GM12878 (cell line): ENCODE measurements at regions not wholly inside any gene's neighbourhood (a gene's known extent, or its start where the extent isn't known, plus 50 kb on each side); places are given as distances from the start of the nearest gene placed in this dataset.

Experiments
- CREM ChIP-seq: IDR thresholded peaks from 2 replicates; pipeline ENCODE4 v1.6.1; 2014; ENCODE audit warnings: antibody characterized with exemption, low read depth
- FOXM1 ChIP-seq: IDR thresholded peaks from 2 replicates; pipeline ENCODE4 v1.6.1; 2012; ENCODE audit warnings: low read depth, mild to moderate bottlenecking, inconsistent platforms, low read length, moderate library complexity
- POLR2AphosphoS5 ChIP-seq: IDR thresholded peaks from 2 replicates; pipeline ENCODE4 v1.6.1; 2011; ENCODE audit warnings: mild to moderate bottlenecking, low read length, inconsistent platforms
- TF ChIP-seq, protein P1 (sequence below): IDR thresholded peaks from 2 replicates; pipeline ENCODE4 v1.6.1; 2012; ENCODE audit warnings: low read depth, low read length, improper control_type of control experiment
- TF ChIP-seq, protein P2 (sequence below), 3 experiments: IDR thresholded peaks in 2 of 3; conservative IDR thresholded peaks in 1 of 3; 2 replicates each; pipeline ENCODE4 v1.5.1; 2011; ENCODE audit warnings: low read depth in 3 of 3, low read length in 3 of 3, mild to moderate bottlenecking in 3 of 3, control low read depth in 2 of 3, moderate library complexity in 2 of 3, inconsistent platforms in 1 of 3, mixed read lengths in 1 of 3; ENCODE audit not compliant: control insufficient read depth in 2 of 3, insufficient read depth in 1 of 3; ENCODE audit errors: extremely low read depth in 1 of 3

DNA sequence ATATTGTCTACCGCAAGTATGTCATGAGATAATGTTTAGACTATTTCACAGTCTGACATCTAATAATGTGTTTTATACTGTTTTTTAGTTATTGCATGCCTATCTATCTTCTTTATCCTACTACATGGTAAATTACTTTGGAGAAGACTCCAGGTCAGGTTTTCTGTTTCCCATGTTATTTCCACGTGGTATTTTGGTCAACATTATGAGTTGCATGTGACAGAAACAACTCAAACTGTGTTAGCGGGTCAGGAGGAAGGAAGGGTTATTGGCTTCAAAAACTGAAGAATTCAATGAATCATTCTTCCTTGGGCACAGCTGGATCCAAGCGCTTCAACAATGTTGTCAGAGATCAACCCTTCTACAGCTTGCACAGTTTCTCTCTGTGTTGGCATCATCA, 252.1 kb upstream of the CCNG1 start:
- TF ChIP-seq CREM (no peak), POLR2AphosphoS5 (no peak), FOXM1 (no peak)
- TF ChIP-seq, protein P1, sequence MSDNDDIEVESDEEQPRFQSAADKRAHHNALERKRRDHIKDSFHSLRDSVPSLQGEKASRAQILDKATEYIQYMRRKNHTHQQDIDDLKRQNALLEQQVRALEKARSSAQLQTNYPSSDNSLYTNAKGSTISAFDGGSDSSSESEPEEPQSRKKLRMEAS, result no peak
- TF ChIP-seq, protein P2, sequence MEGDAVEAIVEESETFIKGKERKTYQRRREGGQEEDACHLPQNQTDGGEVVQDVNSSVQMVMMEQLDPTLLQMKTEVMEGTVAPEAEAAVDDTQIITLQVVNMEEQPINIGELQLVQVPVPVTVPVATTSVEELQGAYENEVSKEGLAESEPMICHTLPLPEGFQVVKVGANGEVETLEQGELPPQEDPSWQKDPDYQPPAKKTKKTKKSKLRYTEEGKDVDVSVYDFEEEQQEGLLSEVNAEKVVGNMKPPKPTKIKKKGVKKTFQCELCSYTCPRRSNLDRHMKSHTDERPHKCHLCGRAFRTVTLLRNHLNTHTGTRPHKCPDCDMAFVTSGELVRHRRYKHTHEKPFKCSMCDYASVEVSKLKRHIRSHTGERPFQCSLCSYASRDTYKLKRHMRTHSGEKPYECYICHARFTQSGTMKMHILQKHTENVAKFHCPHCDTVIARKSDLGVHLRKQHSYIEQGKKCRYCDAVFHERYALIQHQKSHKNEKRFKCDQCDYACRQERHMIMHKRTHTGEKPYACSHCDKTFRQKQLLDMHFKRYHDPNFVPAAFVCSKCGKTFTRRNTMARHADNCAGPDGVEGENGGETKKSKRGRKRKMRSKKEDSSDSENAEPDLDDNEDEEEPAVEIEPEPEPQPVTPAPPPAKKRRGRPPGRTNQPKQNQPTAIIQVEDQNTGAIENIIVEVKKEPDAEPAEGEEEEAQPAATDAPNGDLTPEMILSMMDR (IDR thresholded peaks at IDR 0.05 in 2 of 3, conservative IDR thresholded peaks at IDR 0.05 in 1 of 3; ENCODE audit: control insufficient read depth in 2 of 3, extremely low read depth in 1 of 3, insufficient read depth in 1 of 3, low read depth in 3 of 3, low read length in 3 of 3), result no peak
